Keratinocyte (primary cell): ENCODE measurements at regions not wholly inside any gene's neighbourhood (a gene's known extent, or its start where the extent isn't known, plus 50 kb on each side); places are given as distances from the start of the nearest gene placed in this dataset.

ENCODE experiments used
- DNase-seq: peaks from one replicate; pipeline ENCODE4 v3.0.0-alpha.2; 2011; ENCODE audit warnings: low read depth, missing footprints, low spot score
- FAIRE-seq: peaks from 2 replicates; lab custom pipeline; 2011; peaks lifted over from hg19 to GRCh38; lab: Jason Lieb, UNC
- H2AFZ ChIP-seq: 2 replicates; pipeline ENCODE4 v1.6.0; 2012; ENCODE audit warnings: low read length, control low read depth, inconsistent platforms; ENCODE audit not compliant: control insufficient read depth
- H3K27ac ChIP-seq: 2 replicates; pipeline ENCODE4 v1.5.1; 2011; ENCODE audit warnings: low read length; ENCODE audit not compliant: control insufficient read depth, insufficient read depth
- H3K27me3 ChIP-seq: 3 replicates; pipeline ENCODE4 v1.6.0; 2011; ENCODE audit warnings: low read length; ENCODE audit not compliant: control insufficient read depth, insufficient read depth; ENCODE audit errors: extremely low read depth
- H3K36me3 ChIP-seq, 2 experiments: 2 replicates in 1 of 2; 3 replicates in 1 of 2; pipeline ENCODE4 v1.5.1; 2011; ENCODE audit warnings: low read length in 2 of 2, mild to moderate bottlenecking in 1 of 2; ENCODE audit not compliant: control insufficient read depth in 2 of 2, insufficient read depth in 2 of 2; ENCODE audit errors: extremely low read depth in 1 of 2
- H3K4me1 ChIP-seq: 3 replicates; pipeline ENCODE4 v1.5.1; 2011; ENCODE audit warnings: low read length; ENCODE audit not compliant: control insufficient read depth, insufficient read depth; ENCODE audit errors: extremely low read depth
- H3K4me2 ChIP-seq: 3 replicates; pipeline ENCODE4 v1.6.0; 2011; ENCODE audit warnings: low read depth, low read length; ENCODE audit not compliant: control insufficient read depth, insufficient read depth; ENCODE audit errors: extremely low read depth
- H3K4me3 ChIP-seq, 3 experiments: fragments of 200-600 bp in 1 of 3; sonication (generic) in 1 of 3; 2 replicates in 2 of 3; 3 replicates in 1 of 3; pipeline ENCODE4 v1.5.1; 2011 to 2016; ENCODE audit warnings: low read length in 3 of 3, mild to moderate bottlenecking in 3 of 3, control low read depth in 2 of 3, inconsistent platforms in 1 of 3, low read depth in 1 of 3, mixed read lengths in 1 of 3, mixed run types in 1 of 3, moderate library complexity in 1 of 3; ENCODE audit not compliant: control insufficient read depth in 2 of 3, insufficient read depth in 2 of 3; ENCODE audit errors: extremely low read depth in 1 of 3
- H3K79me2 ChIP-seq: 2 replicates; pipeline ENCODE4 v1.6.0; 2012; ENCODE audit warnings: low read length; ENCODE audit not compliant: control insufficient read depth, insufficient read depth
- H3K9ac ChIP-seq: 3 replicates; pipeline ENCODE4 v1.6.0; 2011; ENCODE audit warnings: low read length; ENCODE audit not compliant: control insufficient read depth, insufficient read depth; ENCODE audit errors: extremely low read depth
- H3K9me1 ChIP-seq: 3 replicates; pipeline ENCODE4 v1.6.0; 2011; ENCODE audit warnings: low read length; ENCODE audit not compliant: control insufficient read depth, insufficient read depth; ENCODE audit errors: extremely low read depth
- H3K9me3 ChIP-seq: 2 replicates; pipeline ENCODE4 v1.5.1; 2012; ENCODE audit warnings: low read depth, low read length; ENCODE audit not compliant: control insufficient read depth
- H4K20me1 ChIP-seq: 3 replicates; pipeline ENCODE4 v1.6.0; 2011; ENCODE audit warnings: low read length; ENCODE audit not compliant: control insufficient read depth, insufficient read depth; ENCODE audit errors: extremely low read depth
- CTCF ChIP-seq, 3 experiments: IDR thresholded peaks in 1 of 3; conservative IDR thresholded peaks in 1 of 3; optimal IDR thresholded peaks in 1 of 3; 2 replicates in 2 of 3; 3 replicates in 1 of 3; pipeline versions ENCODE3 to v1.5.1; 2011; ENCODE audit warnings: low read length in 3 of 3, mild to moderate bottlenecking in 3 of 3, moderate library complexity in 2 of 3, control low read depth in 1 of 3, inconsistent platforms in 1 of 3; ENCODE audit not compliant: insufficient read depth in 2 of 3; ENCODE audit errors: extremely low read depth in 1 of 3
- EZH2 ChIP-seq: IDR thresholded peaks from one replicate; pipeline ENCODE4 v1.6.1; 2012; ENCODE audit warnings: inconsistent platforms, mild to moderate bottlenecking, low read length, moderate library complexity
- dilution Hi-C: fragments of 300-500 bp; cut with MboI; formaldehyde crosslinking; loops from one replicate; pipeline ENCODE4 v1.7.0; 2020; ENCODE audit warnings: low sequenced_read_pairs; ENCODE audit not compliant: extremely low pct_ligation_motif_present

- no peak overlapping the region for H3K9ac ChIP-seq
Measured at GRCh38 chr6:6471276-6471675, 117.2 kb upstream of the LY86 start.

GRCh38 chr6:6474170-6474920, 114.2 kb upstream of the LY86 start:
- Histone ChIP-seq H3K9me3 (no peaks in the 10 kb centered on the region), H3K79me2 (no peaks in the 10 kb centered on the region), H3K4me2 (no peak overlapping the region), H3K27ac (no peak overlapping the region), H3K27me3 (no peaks in the 10 kb centered on the region), H3K9ac (no peak overlapping the region), H3K4me3 (no peak overlapping the region), H4K20me1 (no peaks in the 10 kb centered on the region), H3K36me3 (no peaks in the 10 kb centered on the region), H3K9me1 (no peaks in the 10 kb centered on the region), H2AFZ (no peak overlapping the region), H3K4me1 (no peaks in the 10 kb centered on the region)
- TF ChIP-seq EZH2 (no peak), CTCF (optimal IDR thresholded peaks at IDR 0.05 in 1 of 3, IDR thresholded peaks at IDR 0.05 in 1 of 3, conservative IDR thresholded peaks at IDR 0.05 in 1 of 3; ENCODE audit: extremely low read depth in 1 of 3, insufficient read depth in 2 of 3, low read length in 3 of 3) (no peak)
- dilution Hi-C loops: no loop called here
- no peak for DNase-seq
- no peak for FAIRE-seq

More at GRCh38 chr6:6471276-6471675, 117.2 kb upstream of the LY86 start:
- Histone ChIP-seq H3K27me3 (no peaks in the 10 kb centered on the region), H3K79me2 (no peaks in the 10 kb centered on the region), H3K36me3 (no peaks in the 10 kb centered on the region), H4K20me1 (no peaks in the 10 kb centered on the region), H3K4me1 (no peaks in the 10 kb centered on the region), H3K9me3 (no peaks in the 10 kb centered on the region), H3K4me2 (no peak overlapping the region), H3K4me3 (no peak overlapping the region), H2AFZ (no peak overlapping the region), H3K27ac (no peak overlapping the region), H3K9me1 (no peaks in the 10 kb centered on the region)
- no peak for TF ChIP-seq CTCF (optimal IDR thresholded peaks at IDR 0.05 in 1 of 3, IDR thresholded peaks at IDR 0.05 in 1 of 3, conservative IDR thresholded peaks at IDR 0.05 in 1 of 3; ENCODE audit: extremely low read depth in 1 of 3, insufficient read depth in 2 of 3, low read length in 3 of 3)
- TF ChIP-seq EZH2: no peak
- no peak for DNase-seq
- dilution Hi-C loops: no loop called here
- no peak for FAIRE-seq
